Panc1 (cell line): ENCODE measurements at regions not wholly inside any gene's neighbourhood (a gene's known extent, or its start where the extent isn't known, plus 50 kb on each side); places are given as distances from the start of the nearest gene placed in this dataset.

Experiments used
- ATAC-seq: fragments of 200-7000 bp; cut with Tn5 transposase; 2 replicates; pipeline ENCODE4 v1.9.1; 2020; ENCODE audit warnings: mild to moderate bottlenecking, moderate library complexity
- BruUV-seq: library from RNA; stranded (reverse); fragments of 400-500 nt; replicated peaks from 2 replicates; lab custom pipeline; 2021; lab: Mats Ljungman, UMichigan
- CTCF ChIA-PET: fragments of 300-600 bp; sonication (Branson Sonifier 250); formaldehyde crosslinking; loops from one replicate; lab custom pipeline; 2022; ENCODE audit warnings: antibody characterized with exemption; lab: Charles Lee
- POLR2A ChIA-PET: fragments of 300-600 bp; sonication (Branson Sonifier 250); formaldehyde crosslinking; loops from one replicate; lab custom pipeline; 2022; ENCODE audit warnings: antibody characterized with exemption; lab: Charles Lee
- DNase-seq: peaks from one replicate; pipeline ENCODE4 v3.0.0-alpha.2; 2010; ENCODE audit warnings: low read depth, low spot score
- H3K27ac ChIP-seq: 2 replicates; pipeline ENCODE4 v1.5.1; 2011; ENCODE audit warnings: mild to moderate bottlenecking, low read length, inconsistent platforms
- H3K27me3 ChIP-seq: fragments of 200-500 bp; sonication (Bioruptor generic); 2 replicates; pipeline ENCODE4 v1.6.0; 2014; ENCODE audit warnings: low read length, inconsistent platforms; ENCODE audit not compliant: control insufficient read depth, insufficient read depth
- H3K36me3 ChIP-seq: fragments of 200-500 bp; sonication (Bioruptor generic); 2 replicates; pipeline ENCODE4 v1.5.1; 2014; ENCODE audit warnings: inconsistent platforms, mild to moderate bottlenecking, low read length, moderate library complexity; ENCODE audit not compliant: control insufficient read depth, insufficient read depth
- H3K4me1 ChIP-seq: 2 replicates; pipeline ENCODE4 v1.5.1; 2011; ENCODE audit warnings: inconsistent platforms, mild to moderate bottlenecking, low read length, moderate library complexity; ENCODE audit not compliant: control insufficient read depth, insufficient read depth
- H3K4me3 ChIP-seq, 2 experiments: 2 replicates each; pipeline ENCODE4 v1.5.1; 2011 to 2012; ENCODE audit warnings: low read depth in 2 of 2, low read length in 2 of 2, mild to moderate bottlenecking in 2 of 2, inconsistent platforms in 1 of 2, moderate library complexity in 1 of 2
- H3K9me3 ChIP-seq: fragments of 200-500 bp; sonication (Bioruptor generic); 2 replicates; pipeline ENCODE4 v1.5.1; 2014; ENCODE audit warnings: low read depth, mild to moderate bottlenecking, inconsistent platforms, low read length, moderate library complexity; ENCODE audit not compliant: control insufficient read depth, insufficient read depth
- POLR2AphosphoS5 ChIP-seq: IDR thresholded peaks from 2 replicates; pipeline ENCODE4 v1.6.1; 2012; ENCODE audit warnings: mild to moderate bottlenecking, low read depth, low read length, moderate library complexity
- SIN3A ChIP-seq: IDR thresholded peaks from 2 replicates; pipeline ENCODE4 v1.6.1; 2012; ENCODE audit warnings: low read depth, mild to moderate bottlenecking, low read length, moderate library complexity, borderline replicate concordance; ENCODE audit not compliant: insufficient read depth
- TCF7L2 ChIP-seq: IDR thresholded peaks from 2 replicates; pipeline ENCODE4 v1.6.1; 2011; ENCODE audit warnings: mild to moderate bottlenecking, low read depth, low read length, inconsistent platforms
- in situ Hi-C: cut with HindIII; loops from 2 replicates; pipeline ENCODE4 v1.10.0; 2016; ENCODE audit warnings: low sequenced_read_pairs, low pct_unique_long_range_greater_than_20kb
- intact Hi-C: fragments of 100-400 bp; cut with micrococcal nuclease; formaldehyde crosslinking; loops from one replicate; pipeline ENCODE4 v1.10.0; 2022; ENCODE audit not compliant: unreplicated experiment
- TF ChIP-seq, protein P1 (sequence below), 2 experiments: IDR thresholded peaks; 2 replicates each; pipeline ENCODE4 v1.6.1; 2011 to 2012; ENCODE audit warnings: low read depth in 2 of 2, control low read depth in 1 of 2, low read length in 1 of 2, mild to moderate bottlenecking in 1 of 2, moderate library complexity in 1 of 2; ENCODE audit not compliant: insufficient read depth in 1 of 2
- TF ChIP-seq, protein P2 (sequence below): fragments of 450-650 bp; IDR thresholded peaks from 2 replicates; pipeline ENCODE4 v1.5.1; 2017; ENCODE audit warnings: mild to moderate bottlenecking

DNA sequence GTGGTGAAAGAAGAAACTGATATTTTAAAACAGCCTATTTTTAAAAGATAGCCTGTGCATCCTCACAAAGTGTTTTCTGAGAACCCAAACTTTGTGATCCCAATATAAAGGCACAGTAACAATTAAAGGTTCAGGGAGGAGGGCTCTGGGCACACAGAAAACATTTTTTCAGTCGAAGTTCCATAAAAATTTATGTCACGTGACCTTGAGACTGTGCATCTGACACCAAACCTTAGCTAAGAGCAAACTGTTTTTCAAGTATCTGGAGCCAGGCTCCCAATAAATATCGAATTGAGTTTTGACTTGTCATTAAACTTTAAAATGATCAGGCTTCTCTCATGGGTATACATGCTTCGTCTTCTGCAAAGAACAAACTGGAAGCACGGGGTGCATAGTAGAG is 177.9 kb downstream of the BEND2 start:
- ATAC-seq (no peak), DNase-seq (no peak)
- no peak for TF ChIP-seq TCF7L2
- TF ChIP-seq, protein P1, sequence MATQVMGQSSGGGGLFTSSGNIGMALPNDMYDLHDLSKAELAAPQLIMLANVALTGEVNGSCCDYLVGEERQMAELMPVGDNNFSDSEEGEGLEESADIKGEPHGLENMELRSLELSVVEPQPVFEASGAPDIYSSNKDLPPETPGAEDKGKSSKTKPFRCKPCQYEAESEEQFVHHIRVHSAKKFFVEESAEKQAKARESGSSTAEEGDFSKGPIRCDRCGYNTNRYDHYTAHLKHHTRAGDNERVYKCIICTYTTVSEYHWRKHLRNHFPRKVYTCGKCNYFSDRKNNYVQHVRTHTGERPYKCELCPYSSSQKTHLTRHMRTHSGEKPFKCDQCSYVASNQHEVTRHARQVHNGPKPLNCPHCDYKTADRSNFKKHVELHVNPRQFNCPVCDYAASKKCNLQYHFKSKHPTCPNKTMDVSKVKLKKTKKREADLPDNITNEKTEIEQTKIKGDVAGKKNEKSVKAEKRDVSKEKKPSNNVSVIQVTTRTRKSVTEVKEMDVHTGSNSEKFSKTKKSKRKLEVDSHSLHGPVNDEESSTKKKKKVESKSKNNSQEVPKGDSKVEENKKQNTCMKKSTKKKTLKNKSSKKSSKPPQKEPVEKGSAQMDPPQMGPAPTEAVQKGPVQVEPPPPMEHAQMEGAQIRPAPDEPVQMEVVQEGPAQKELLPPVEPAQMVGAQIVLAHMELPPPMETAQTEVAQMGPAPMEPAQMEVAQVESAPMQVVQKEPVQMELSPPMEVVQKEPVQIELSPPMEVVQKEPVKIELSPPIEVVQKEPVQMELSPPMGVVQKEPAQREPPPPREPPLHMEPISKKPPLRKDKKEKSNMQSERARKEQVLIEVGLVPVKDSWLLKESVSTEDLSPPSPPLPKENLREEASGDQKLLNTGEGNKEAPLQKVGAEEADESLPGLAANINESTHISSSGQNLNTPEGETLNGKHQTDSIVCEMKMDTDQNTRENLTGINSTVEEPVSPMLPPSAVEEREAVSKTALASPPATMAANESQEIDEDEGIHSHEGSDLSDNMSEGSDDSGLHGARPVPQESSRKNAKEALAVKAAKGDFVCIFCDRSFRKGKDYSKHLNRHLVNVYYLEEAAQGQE (IDR thresholded peaks at IDR 0.05; ENCODE audit: insufficient read depth in 1 of 2, low read depth in 2 of 2, low read length in 1 of 2) = no peak
- TF ChIP-seq, protein P2, sequence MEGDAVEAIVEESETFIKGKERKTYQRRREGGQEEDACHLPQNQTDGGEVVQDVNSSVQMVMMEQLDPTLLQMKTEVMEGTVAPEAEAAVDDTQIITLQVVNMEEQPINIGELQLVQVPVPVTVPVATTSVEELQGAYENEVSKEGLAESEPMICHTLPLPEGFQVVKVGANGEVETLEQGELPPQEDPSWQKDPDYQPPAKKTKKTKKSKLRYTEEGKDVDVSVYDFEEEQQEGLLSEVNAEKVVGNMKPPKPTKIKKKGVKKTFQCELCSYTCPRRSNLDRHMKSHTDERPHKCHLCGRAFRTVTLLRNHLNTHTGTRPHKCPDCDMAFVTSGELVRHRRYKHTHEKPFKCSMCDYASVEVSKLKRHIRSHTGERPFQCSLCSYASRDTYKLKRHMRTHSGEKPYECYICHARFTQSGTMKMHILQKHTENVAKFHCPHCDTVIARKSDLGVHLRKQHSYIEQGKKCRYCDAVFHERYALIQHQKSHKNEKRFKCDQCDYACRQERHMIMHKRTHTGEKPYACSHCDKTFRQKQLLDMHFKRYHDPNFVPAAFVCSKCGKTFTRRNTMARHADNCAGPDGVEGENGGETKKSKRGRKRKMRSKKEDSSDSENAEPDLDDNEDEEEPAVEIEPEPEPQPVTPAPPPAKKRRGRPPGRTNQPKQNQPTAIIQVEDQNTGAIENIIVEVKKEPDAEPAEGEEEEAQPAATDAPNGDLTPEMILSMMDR = no peak
- no peak for TF ChIP-seq POLR2AphosphoS5
- no peak for TF ChIP-seq SIN3A
- no peaks in the 10 kb centered on the region for H3K27me3 ChIP-seq
- ChIA-PET POLR2A (no interaction called here), CTCF (no interaction called here)
- no peaks in the 10 kb centered on the region for H3K9me3 ChIP-seq
- H3K27ac ChIP-seq = no peak overlapping the region
- in situ Hi-C loops (no loop called here), intact Hi-C loops (no loop called here)
- no peaks in the 10 kb centered on the region for H3K4me1 ChIP-seq
- BruUV-seq = no TSS peak
- H3K36me3 ChIP-seq = no peaks in the 10 kb centered on the region
- H3K4me3 ChIP-seq = no peak overlapping the region

DNA sequence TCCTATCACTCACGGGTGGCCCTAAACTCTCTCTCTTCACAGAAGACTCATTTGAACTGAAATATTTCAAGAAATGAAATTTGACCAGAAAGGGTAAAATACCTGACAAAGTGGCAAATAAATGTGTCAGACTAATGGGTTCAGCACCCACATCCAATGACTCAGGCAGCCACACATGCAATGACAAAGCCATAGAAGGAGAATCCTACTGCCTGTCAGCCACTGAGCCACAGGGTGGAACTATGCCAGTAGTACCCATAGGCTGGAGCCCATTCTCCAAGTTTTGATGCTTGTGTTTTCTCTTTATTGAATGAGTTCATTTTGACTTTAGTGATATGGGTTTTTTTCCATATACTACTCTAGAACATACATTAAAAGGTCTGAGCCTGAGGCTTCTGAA is 179.0 kb downstream of the BEND2 start:
- no TSS peak for BruUV-seq
- intact Hi-C loops = no loop called here
- H3K27me3 ChIP-seq = no peaks in the 10 kb centered on the region
- POLR2A ChIA-PET = no interaction called here
- no peaks in the 10 kb centered on the region for H3K36me3 ChIP-seq
- DNase-seq = no peak
- ATAC-seq = no peak
- no peak overlapping the region for H3K4me3 ChIP-seq
- H3K9me3 ChIP-seq = no peaks in the 10 kb centered on the region
- no peak overlapping the region for H3K27ac ChIP-seq
- no peaks in the 10 kb centered on the region for H3K4me1 ChIP-seq
- CTCF ChIA-PET = no interaction called here
- TF ChIP-seq, protein P1 (IDR thresholded peaks at IDR 0.05; ENCODE audit: insufficient read depth in 1 of 2, low read depth in 2 of 2, low read length in 1 of 2) = no peak
- TF ChIP-seq SIN3A = no peak
- in situ Hi-C loops = no loop called here
